Neutrophil (primary cell): ENCODE measurements at regions not wholly inside any gene's neighbourhood (a gene's known extent, or its start where the extent isn't known, plus 50 kb on each side); places are given as distances from the start of the nearest gene placed in this dataset.

Experiments
- H3K27ac ChIP-seq: fragments of 200-600 bp; sonication (generic); 2 replicates; pipeline ENCODE4 v1.5.1; 2016; ENCODE audit warnings: mild to moderate bottlenecking, moderate library complexity
- H3K27me3 ChIP-seq: fragments of 200-600 bp; sonication (generic); 2 replicates; pipeline ENCODE4 v1.6.0; 2016; ENCODE audit warnings: mild to moderate bottlenecking
- H3K36me3 ChIP-seq: fragments of 200-600 bp; sonication (generic); 2 replicates; pipeline ENCODE4 v1.5.1; 2017
- H3K4me1 ChIP-seq, 2 experiments: fragments of 200-600 bp in 1 of 2; sonication (generic) in 1 of 2; 1 replicate in 1 of 2; 2 replicates in 1 of 2; pipeline versions ENCODE4 v1.5.1 to v1.6.1; 2013 to 2016; ENCODE audit warnings: low read depth in 1 of 2, low read length in 1 of 2, mild to moderate bottlenecking in 1 of 2, moderate library complexity in 1 of 2; ENCODE audit not compliant: control insufficient read depth in 1 of 2, insufficient read depth in 1 of 2
- H3K4me3 ChIP-seq, 2 experiments: fragments of 200-600 bp in 1 of 2; sonication (generic) in 1 of 2; 1 replicate in 1 of 2; 2 replicates in 1 of 2; pipeline ENCODE4 v1.5.1; 2013 to 2016; ENCODE audit warnings: low read depth in 1 of 2, low read length in 1 of 2, mild to moderate bottlenecking in 1 of 2, moderate library complexity in 1 of 2
- H3K9me3 ChIP-seq: fragments of 200-600 bp; sonication (generic); 2 replicates; pipeline ENCODE4 v1.5.1; 2016
- CTCF ChIP-seq: fragments of 200-600 bp; sonication (generic); IDR thresholded peaks from 2 replicates; pipeline ENCODE4 v1.5.1; 2016; ENCODE audit warnings: antibody characterized with exemption

DNA sequence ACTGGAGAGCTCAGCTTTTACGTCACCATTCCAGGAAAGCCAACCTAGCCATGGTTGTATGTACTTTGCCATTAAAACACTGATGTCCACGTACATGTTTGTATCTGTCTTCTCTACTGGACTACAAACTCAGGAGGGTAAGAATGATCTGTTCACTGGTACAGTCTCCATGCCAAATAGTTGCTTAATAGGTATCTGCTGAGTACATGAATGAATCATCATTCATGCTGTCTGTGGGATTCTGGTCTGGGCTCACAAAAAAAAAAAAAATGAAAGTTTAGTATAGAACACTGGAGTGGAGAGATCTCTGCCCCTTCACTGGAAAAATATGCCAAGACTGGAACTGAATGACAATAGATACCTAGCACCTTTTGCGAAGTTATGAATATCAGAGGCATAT is 102.6 kb upstream of the ITGA4 start:
- peaks cover 5 to 16% of the 10 kb centered on the region in 2 experiments for H3K4me1 ChIP-seq
- H3K27me3 ChIP-seq: no peaks in the 10 kb centered on the region
- H3K4me3 ChIP-seq: no peak overlapping the region
- H3K9me3 ChIP-seq: no peaks in the 10 kb centered on the region
- TF ChIP-seq CTCF: no peak
- H3K27ac ChIP-seq: no peak overlapping the region
- no peaks in the 10 kb centered on the region for H3K36me3 ChIP-seq

- Histone ChIP-seq H3K27ac (no peak overlapping the region), H3K36me3 (no peaks in the 10 kb centered on the region), H3K4me1 (peaks cover 5 to 10% of the 10 kb centered on the region in 2 experiments), H3K9me3 (no peaks in the 10 kb centered on the region), H3K4me3 (no peak overlapping the region), H3K27me3 (no peaks in the 10 kb centered on the region)
- TF ChIP-seq CTCF: no peak
These were observed 100.6 kb upstream of the ITGA4 start for GRCh38 chr2:181356526-181357130.

GRCh38 chr2:181357979-181358378 is 99.2 kb upstream of the ITGA4 start:
- no peak overlapping the region for H3K27ac ChIP-seq
- H3K4me1 ChIP-seq: no peaks in the 10 kb centered on the region
- no peak overlapping the region for H3K4me3 ChIP-seq
- H3K27me3 ChIP-seq: no peaks in the 10 kb centered on the region
- H3K9me3 ChIP-seq: no peaks in the 10 kb centered on the region
- TF ChIP-seq CTCF: no peak
- H3K36me3 ChIP-seq: no peaks in the 10 kb centered on the region

- Histone ChIP-seq H3K4me1 (peaks cover 8 to 10% of the 10 kb centered on the region in 2 experiments), H3K36me3 (no peaks in the 10 kb centered on the region), H3K27me3 (no peaks in the 10 kb centered on the region), H3K9me3 (no peaks in the 10 kb centered on the region), H3K27ac (no peak overlapping the region), H3K4me3 (no peak overlapping the region)
- TF ChIP-seq CTCF: no peak
These were observed 94.6 kb upstream of the ITGA4 start for GRCh38 chr2:181362561-181362960.

- no peak for TF ChIP-seq CTCF
- Histone ChIP-seq H3K4me3 (no peak overlapping the region), H3K4me1 (peaks cover 8 to 12% of the 10 kb centered on the region in 2 experiments), H3K27me3 (no peaks in the 10 kb centered on the region), H3K9me3 (no peaks in the 10 kb centered on the region), H3K27ac (no peak overlapping the region), H3K36me3 (no peaks in the 10 kb centered on the region)
These were observed 94.0 kb upstream of the ITGA4 start for GRCh38 chr2:181363164-181363563.
